ENCODE measurements at regions not wholly inside any gene's neighbourhood (a gene's known extent, or its start where the extent isn't known, plus 50 kb on each side); places are given as distances from the start of the nearest gene placed in this dataset.

DNA sequence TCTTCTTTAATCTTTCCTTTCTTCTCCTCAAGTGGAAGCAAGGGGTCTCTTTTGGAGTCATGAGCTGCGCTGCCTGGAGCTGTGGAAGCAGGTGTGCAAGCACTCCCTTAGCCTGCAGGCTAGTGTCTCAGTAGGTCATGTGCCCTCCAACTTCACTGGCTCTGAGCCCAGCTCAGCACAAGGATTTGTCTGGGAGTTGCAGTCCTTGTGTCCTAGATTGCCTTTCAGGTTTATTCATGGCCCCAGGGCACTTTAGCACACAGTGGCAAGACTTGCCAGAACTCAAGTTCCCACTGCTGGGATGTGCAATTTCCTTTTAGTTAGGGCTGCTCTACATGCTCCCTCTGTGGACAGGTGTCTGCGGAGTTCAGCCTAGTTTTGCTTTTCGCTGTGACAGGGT is 211.7 kb downstream of the LIG4 start:
- no peak overlapping the region for H3K27ac ChIP-seq
- TF ChIP-seq, protein P1, sequence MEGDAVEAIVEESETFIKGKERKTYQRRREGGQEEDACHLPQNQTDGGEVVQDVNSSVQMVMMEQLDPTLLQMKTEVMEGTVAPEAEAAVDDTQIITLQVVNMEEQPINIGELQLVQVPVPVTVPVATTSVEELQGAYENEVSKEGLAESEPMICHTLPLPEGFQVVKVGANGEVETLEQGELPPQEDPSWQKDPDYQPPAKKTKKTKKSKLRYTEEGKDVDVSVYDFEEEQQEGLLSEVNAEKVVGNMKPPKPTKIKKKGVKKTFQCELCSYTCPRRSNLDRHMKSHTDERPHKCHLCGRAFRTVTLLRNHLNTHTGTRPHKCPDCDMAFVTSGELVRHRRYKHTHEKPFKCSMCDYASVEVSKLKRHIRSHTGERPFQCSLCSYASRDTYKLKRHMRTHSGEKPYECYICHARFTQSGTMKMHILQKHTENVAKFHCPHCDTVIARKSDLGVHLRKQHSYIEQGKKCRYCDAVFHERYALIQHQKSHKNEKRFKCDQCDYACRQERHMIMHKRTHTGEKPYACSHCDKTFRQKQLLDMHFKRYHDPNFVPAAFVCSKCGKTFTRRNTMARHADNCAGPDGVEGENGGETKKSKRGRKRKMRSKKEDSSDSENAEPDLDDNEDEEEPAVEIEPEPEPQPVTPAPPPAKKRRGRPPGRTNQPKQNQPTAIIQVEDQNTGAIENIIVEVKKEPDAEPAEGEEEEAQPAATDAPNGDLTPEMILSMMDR (conservative IDR thresholded peaks at IDR 0.05): no peak

GRCh38 chr13:108000998-108001397 is 214.3 kb downstream of the LIG4 start:
- TF ChIP-seq, protein P1 (conservative IDR thresholded peaks at IDR 0.05): no peak
- H3K27ac ChIP-seq: no peak overlapping the region

DNA sequence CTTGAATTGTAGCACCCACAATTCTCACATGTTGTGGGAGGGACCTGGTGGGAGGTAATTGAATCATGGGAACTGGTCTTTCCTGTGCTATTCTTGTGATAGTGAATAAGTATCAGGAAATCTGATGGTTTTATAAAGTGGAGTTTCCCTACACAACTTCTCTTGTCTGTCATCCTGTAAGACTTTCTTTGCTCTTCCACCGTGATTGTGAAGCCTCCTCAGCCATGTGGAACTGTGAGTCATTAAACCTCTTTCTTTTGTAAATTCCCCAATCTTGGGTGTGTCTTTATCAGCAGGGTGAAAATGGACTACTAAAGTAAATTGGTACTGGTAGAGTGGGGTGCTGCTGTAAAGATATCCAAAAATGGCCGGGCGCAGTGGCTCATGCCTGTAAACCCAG is 215.6 kb downstream of the LIG4 start:
- H3K27ac ChIP-seq: no peak overlapping the region
- TF ChIP-seq, protein P1 (conservative IDR thresholded peaks at IDR 0.05): no peak

GRCh38 chr13:107994137-107994536 is 221.2 kb downstream of the LIG4 start:
- H3K27ac ChIP-seq: no peak overlapping the region
- TF ChIP-seq, protein P1 (conservative IDR thresholded peaks at IDR 0.05): no peak

- TF ChIP-seq, protein P1 (conservative IDR thresholded peaks at IDR 0.05): no peak
- no peak overlapping the region for H3K27ac ChIP-seq
These were observed 221.9 kb downstream of the LIG4 start for GRCh38 chr13:107993239-107993949.

DNA sequence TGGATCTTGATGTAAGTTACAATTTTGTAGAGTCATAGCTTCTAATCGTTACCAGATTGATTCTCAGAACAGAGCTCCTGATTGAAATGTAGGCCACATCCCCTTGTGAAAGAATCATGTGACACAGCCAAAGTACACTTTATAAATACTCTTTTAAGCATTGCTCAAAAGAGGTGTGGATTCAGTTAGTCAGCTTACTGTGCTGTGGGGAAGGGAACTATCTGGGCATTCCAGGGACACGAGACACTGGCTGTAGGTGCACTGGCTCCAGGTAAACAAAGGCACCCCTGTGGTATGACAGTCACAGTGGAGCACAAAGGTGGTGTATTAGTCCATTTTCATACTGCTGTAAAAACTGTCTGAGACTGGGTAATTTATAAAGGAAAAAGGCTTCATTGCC is 222.8 kb downstream of the LIG4 start:
- no peak overlapping the region for H3K27ac ChIP-seq
- TF ChIP-seq, protein P1 (conservative IDR thresholded peaks at IDR 0.05): no peak

DNA sequence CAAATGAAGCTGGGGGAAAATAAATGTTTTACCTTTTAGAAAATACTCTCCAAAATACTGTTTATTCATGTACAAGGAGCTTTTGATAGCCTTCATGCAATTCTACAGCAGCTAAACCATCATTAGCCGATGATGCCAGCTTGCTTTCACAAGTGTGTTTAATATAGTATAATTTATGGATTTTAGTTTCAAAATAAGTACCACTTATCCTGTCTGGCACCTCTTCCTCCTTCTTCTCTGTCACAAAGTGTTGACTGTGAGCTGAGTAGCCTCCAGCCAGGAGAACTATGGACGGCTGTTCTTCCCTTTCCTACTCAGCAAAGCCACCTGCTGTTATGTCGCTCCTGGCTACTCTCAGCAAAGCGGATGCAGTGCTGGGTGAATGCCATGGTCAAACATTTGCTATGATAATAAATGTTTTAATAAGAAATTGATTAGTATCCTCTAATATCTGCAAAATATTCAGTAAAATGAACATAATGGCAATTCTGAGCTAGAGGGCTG is 238.2 kb downstream of the LIG4 start:
- TF ChIP-seq, protein P1 (conservative IDR thresholded peaks at IDR 0.05): no peak
- no peak overlapping the region for H3K27ac ChIP-seq

Measured in VCaP (cell line).